ENCODE measurements at regions not wholly inside any gene's neighbourhood (a gene's known extent, or its start where the extent isn't known, plus 50 kb on each side); places are given as distances from the start of the nearest gene placed in this dataset.

GRCh38 chr1:209213989-209214388 lies 369.5 kb upstream of the CAMK1G start:
- WGBS, 2 donors (ENCODE audit: low coverage in 1 of 2) = 68 to 75% methylated on average over 3 of the region's 3 CpGs
- no peaks in the 10 kb centered on the region for H3K4me1 ChIP-seq
- no peak overlapping the region for H3K4me3 ChIP-seq
- no peak overlapping the region for H3K27ac ChIP-seq
- no peak for TF ChIP-seq POLR2AphosphoS5 (IDR thresholded peaks at IDR 0.05)
- TF ChIP-seq EP300 (IDR thresholded peaks at IDR 0.05) = no peak
- TF ChIP-seq, protein P1, sequence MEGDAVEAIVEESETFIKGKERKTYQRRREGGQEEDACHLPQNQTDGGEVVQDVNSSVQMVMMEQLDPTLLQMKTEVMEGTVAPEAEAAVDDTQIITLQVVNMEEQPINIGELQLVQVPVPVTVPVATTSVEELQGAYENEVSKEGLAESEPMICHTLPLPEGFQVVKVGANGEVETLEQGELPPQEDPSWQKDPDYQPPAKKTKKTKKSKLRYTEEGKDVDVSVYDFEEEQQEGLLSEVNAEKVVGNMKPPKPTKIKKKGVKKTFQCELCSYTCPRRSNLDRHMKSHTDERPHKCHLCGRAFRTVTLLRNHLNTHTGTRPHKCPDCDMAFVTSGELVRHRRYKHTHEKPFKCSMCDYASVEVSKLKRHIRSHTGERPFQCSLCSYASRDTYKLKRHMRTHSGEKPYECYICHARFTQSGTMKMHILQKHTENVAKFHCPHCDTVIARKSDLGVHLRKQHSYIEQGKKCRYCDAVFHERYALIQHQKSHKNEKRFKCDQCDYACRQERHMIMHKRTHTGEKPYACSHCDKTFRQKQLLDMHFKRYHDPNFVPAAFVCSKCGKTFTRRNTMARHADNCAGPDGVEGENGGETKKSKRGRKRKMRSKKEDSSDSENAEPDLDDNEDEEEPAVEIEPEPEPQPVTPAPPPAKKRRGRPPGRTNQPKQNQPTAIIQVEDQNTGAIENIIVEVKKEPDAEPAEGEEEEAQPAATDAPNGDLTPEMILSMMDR (IDR thresholded peaks at IDR 0.05) = no peak
- TF ChIP-seq POLR2A (IDR thresholded peaks at IDR 0.05) = no peak
- peaks cover 46% of the 10 kb centered on the region for H3K27me3 ChIP-seq
- H3K9me3 ChIP-seq = peaks cover 0 to 12% (median 0%) of the 10 kb centered on the region in 3 donors
- ATAC-seq = no peak
- H3K36me3 ChIP-seq = no peaks in the 10 kb centered on the region

DNA sequence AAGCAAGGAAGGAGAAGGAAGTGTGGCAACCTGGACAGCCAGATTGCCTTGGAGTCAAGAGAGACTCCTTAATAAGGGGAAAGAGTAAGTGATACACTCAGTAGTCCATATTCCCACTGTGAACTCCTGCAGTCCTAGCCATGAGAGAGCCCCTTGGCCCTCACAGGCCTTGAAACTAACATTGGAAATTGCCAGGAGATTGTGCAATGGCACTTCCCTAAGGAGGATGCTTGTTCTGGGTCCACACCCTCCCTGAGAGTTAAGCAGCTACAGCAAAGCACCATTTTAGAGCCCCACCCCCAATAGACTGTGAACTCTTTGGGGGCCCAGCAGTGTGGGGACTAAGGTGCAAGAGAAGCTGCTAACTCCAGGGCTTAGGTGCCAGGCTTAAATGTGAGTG lies 367.7 kb upstream of the CAMK1G start:
- TF ChIP-seq POLR2A (IDR thresholded peaks at IDR 0.05) (no peak), EP300 (IDR thresholded peaks at IDR 0.05) (no peak), POLR2AphosphoS5 (IDR thresholded peaks at IDR 0.05) (no peak)
- TF ChIP-seq, protein P1 (IDR thresholded peaks at IDR 0.05) = no peak
- Histone ChIP-seq H3K9me3 (peaks cover 0 to 12% (median 0%) of the 10 kb centered on the region in 3 donors), H3K36me3 (no peaks in the 10 kb centered on the region), H3K27me3 (peaks cover 36% of the 10 kb centered on the region), H3K4me1 (no peaks in the 10 kb centered on the region), H3K4me3 (no peak overlapping the region), H3K27ac (no peak overlapping the region)
- no peak for ATAC-seq

DNA sequence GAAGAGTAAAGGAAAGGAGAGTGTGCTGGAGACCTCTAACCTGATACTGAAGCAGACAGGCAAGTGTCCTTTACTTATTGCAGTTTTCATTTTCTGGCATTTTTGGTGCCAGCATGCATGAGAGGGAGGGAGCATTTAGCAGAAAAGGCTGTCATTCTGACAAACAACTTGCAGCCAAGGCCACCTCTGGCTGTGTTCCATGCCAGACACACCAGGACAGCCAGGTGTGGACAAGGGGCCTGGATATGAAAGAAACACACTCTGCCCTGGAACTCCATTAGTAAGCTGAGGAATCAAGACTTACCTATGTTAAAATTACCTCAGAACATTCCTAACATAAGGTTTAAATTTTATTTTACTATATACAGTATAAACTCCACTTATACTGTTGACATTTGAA lies 365.4 kb upstream of the CAMK1G start:
- ATAC-seq = no peak
- TF ChIP-seq, protein P1 (IDR thresholded peaks at IDR 0.05) = no peak
- TF ChIP-seq EP300 (IDR thresholded peaks at IDR 0.05) = no peak
- TF ChIP-seq POLR2AphosphoS5 (IDR thresholded peaks at IDR 0.05) = no peak
- no peak for TF ChIP-seq POLR2A (IDR thresholded peaks at IDR 0.05)
- H3K27me3 ChIP-seq = peaks cover 15% of the 10 kb centered on the region
- no peak overlapping the region for H3K4me3 ChIP-seq
- peaks cover 0 to 12% (median 0%) of the 10 kb centered on the region in 3 donors for H3K9me3 ChIP-seq
- H3K36me3 ChIP-seq = no peaks in the 10 kb centered on the region
- no peak overlapping the region for H3K27ac ChIP-seq
- H3K4me1 ChIP-seq = no peaks in the 10 kb centered on the region

DNA sequence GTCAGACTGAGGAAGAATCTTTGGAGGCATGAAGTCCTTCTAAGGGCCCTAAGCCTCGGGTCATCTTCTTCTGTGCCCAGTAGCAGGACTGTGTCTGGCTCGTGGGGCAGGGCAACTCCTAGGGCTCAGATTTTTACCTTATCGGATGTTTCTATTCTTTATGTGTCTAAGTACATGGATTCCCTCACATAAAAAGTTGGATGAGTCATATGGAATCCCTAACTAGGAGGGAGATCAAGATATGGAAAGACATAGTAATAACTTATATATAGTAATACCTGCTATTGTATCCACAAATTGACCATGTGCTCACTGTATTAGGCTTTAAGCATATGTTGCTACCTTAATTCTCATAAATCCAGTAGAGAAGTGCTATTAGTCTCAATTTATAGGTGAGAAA lies 364.5 kb upstream of the CAMK1G start:
- no peak for TF ChIP-seq POLR2AphosphoS5 (IDR thresholded peaks at IDR 0.05)
- TF ChIP-seq, protein P1 (IDR thresholded peaks at IDR 0.05) = no peak
- TF ChIP-seq POLR2A (IDR thresholded peaks at IDR 0.05) = no peak
- no peak for TF ChIP-seq EP300 (IDR thresholded peaks at IDR 0.05)
- 87 to 88% methylated on average over 3 of the region's 3 CpGs for WGBS, 2 donors (ENCODE audit: low coverage in 1 of 2)
- H3K4me3 ChIP-seq = no peak overlapping the region
- H3K36me3 ChIP-seq = no peaks in the 10 kb centered on the region
- H3K9me3 ChIP-seq = peaks cover 0 to 12% (median 0%) of the 10 kb centered on the region in 3 donors
- no peak for ATAC-seq
- no peak overlapping the region for H3K27ac ChIP-seq
- peaks cover 15% of the 10 kb centered on the region for H3K27me3 ChIP-seq
- H3K4me1 ChIP-seq = no peaks in the 10 kb centered on the region

DNA sequence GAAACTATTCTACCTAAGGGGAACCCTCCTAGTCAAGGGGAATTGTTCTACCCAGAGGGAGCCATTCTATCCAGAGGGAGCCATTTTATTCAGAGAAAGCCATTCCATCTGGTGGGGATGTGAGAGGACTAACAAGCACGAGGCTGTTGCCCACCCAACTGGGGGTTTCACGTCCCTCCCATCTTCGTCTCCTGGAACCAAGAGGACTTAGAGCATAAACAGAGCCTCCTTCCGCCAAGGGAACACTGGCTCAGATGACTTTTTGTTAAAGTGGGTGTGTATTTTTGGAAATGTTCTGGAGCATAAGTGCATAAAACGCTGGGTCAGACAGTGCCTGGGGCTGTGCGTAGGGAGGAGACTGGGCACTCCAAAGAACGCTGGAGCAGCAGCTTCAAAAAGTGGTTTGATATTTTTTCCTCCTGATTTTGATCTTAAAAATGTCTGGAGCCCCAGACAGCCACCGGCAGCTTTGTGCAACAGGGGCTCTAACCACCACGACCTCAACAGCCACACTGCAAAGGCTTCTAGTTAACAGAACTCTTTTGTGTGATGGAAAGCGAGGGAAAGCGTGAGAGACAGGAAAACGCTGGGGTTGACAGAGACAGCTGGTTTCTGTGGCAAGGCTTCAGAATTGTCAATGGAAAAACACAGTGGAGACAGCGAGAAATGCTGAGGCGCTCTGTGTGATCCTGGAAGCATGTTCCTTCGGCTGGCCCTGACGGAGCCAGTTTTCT lies 363.6 kb upstream of the CAMK1G start:
- ATAC-seq = no peak
- Histone ChIP-seq H3K36me3 (no peaks in the 10 kb centered on the region), H3K4me1 (no peaks in the 10 kb centered on the region), H3K27ac (peak overlapping the region in 2 of 4 donors; percentile 8 to 37), H3K27me3 (peaks cover 21% of the 10 kb centered on the region), H3K9me3 (peaks cover 0 to 12% (median 0%) of the 10 kb centered on the region in 3 donors), H3K4me3 (no peak overlapping the region)
- no peak for TF ChIP-seq POLR2A (IDR thresholded peaks at IDR 0.05)
- TF ChIP-seq, protein P1 (IDR thresholded peaks at IDR 0.05) = no peak
- TF ChIP-seq POLR2AphosphoS5 (IDR thresholded peaks at IDR 0.05) = no peak
- TF ChIP-seq EP300 (IDR thresholded peaks at IDR 0.05) = no peak
- 25 to 30% methylated on average over 8 to 12 of the region's 16 CpGs for WGBS, 2 donors (ENCODE audit: low coverage in 1 of 2)
